ENCODE measurements at regions not wholly inside any gene's neighbourhood (a gene's known extent, or its start where the extent isn't known, plus 50 kb on each side); places are given as distances from the start of the nearest gene placed in this dataset.

GRCh38 chr18:64615021-64615420 lies 466.1 kb upstream of the LINC00305 start:
- TF ChIP-seq CTCF (IDR thresholded peaks at IDR 0.05; ENCODE audit: borderline replicate concordance, extremely low read depth, low read length, poor library complexity, severe bottlenecking) = no peak
- TF ChIP-seq EZH2 (IDR thresholded peaks at IDR 0.05; ENCODE audit: borderline replicate concordance, low read depth, low read length, severe bottlenecking) = no peak

Measured in DND-41 (cell line).